SU-DHL-6 (cell line): ENCODE measurements at regions not wholly inside any gene's neighbourhood (a gene's known extent, or its start where the extent isn't known, plus 50 kb on each side); places are given as distances from the start of the nearest gene placed in this dataset.

Source experiments
- CTCF ChIP-seq: fragments of 200-600 bp; sonication (generic); IDR thresholded peaks from one replicate; pipeline ENCODE4 v1.5.1; 2017; ENCODE audit warnings: antibody characterized with exemption, mild to moderate bottlenecking, low read length, moderate library complexity; ENCODE audit not compliant: insufficient read depth, poor library complexity, severe bottlenecking
- EZH2phosphoT487 ChIP-seq: fragments of 200-600 bp; sonication (generic), shearing (Covaris generic); conservative IDR thresholded peaks from 2 replicates; pipeline ENCODE4 v1.6.1; 2018; ENCODE audit warnings: mild to moderate bottlenecking, antibody characterized with exemption, low read length, moderate library complexity, mixed read lengths

- no peak for TF ChIP-seq CTCF
- no peak for TF ChIP-seq EZH2phosphoT487
These were observed 224.4 kb upstream of the SASH1 start for GRCh38 chr6:148118244-148118643.
